ENCODE measurements at regions not wholly inside any gene's neighbourhood (a gene's known extent, or its start where the extent isn't known, plus 50 kb on each side); places are given as distances from the start of the nearest gene placed in this dataset.

GRCh38 chr15:31974154-31974794 lies 56.0 kb upstream of the CHRNA7 start:
- DNase-seq (ENCODE audit: low read depth in 2 of 2): no peak

- DNase-seq (ENCODE audit: low read depth in 2 of 2): peak in 1 of 2 donors; percentile 9
These were observed 55.2 kb upstream of the CHRNA7 start for GRCh38 chr15:31974855-31975829.

GRCh38 chr15:31975830-31976229 lies 54.5 kb upstream of the CHRNA7 start:
- no peak for DNase-seq (ENCODE audit: low read depth in 2 of 2)

GRCh38 chr15:31977138-31977537 lies 53.2 kb upstream of the CHRNA7 start:
- DNase-seq (ENCODE audit: low read depth in 2 of 2): no peak

- DNase-seq (ENCODE audit: low read depth in 2 of 2): peak; percentile 40 to 45
These were observed 52.3 kb upstream of the CHRNA7 start for GRCh38 chr15:31977812-31978661.
